HG03565 (cell line): ENCODE measurements at regions not wholly inside any gene's neighbourhood (a gene's known extent, or its start where the extent isn't known, plus 50 kb on each side); places are given as distances from the start of the nearest gene placed in this dataset.

Experiments
- ATAC-seq: cut with Tn5 transposase; IDR thresholded peaks from one replicate; pipeline ENCODE4 v1.9.1; 2021; ENCODE audit warnings: mild to moderate bottlenecking, moderate library complexity; ENCODE audit not compliant: unreplicated experiment

DNA sequence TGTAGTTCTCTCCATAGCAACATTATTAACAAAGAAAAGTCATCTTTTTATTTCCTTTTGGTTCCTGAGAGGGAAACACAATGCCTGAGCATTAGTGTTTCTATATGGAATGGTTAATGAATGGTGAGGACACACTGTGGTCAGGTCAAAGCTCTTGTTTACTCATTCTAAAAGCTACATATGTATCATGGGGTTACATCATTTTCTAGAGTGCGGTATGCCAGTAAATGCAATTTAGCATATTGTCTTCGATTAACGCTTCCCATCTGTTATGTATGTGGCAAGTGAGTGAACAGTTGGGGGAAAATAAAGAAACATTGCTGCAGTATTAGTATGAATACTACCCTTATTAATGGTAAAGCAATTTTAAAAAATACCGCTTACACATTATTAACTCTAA, 1152.2 kb upstream of the SPRY2 start:
- ATAC-seq = no peak

DNA sequence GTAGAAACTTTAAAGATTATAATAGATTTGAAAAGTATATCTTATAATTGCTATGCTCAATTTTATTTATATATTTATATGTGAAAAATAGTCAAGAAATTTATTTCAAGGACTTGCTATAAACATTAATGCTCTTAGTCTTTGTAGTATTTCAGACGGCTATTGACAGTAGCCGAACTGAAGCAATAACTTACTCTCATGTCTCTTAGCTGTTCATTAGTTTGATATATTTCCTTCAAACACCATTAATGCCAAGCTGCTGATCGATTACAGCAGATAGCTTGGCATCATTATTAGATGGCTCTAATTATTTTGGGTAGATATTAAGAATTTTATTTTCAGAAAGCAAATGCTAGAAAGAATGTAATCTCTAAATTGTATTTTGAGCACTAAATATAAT, 1151.5 kb upstream of the SPRY2 start:
- no peak for ATAC-seq

DNA sequence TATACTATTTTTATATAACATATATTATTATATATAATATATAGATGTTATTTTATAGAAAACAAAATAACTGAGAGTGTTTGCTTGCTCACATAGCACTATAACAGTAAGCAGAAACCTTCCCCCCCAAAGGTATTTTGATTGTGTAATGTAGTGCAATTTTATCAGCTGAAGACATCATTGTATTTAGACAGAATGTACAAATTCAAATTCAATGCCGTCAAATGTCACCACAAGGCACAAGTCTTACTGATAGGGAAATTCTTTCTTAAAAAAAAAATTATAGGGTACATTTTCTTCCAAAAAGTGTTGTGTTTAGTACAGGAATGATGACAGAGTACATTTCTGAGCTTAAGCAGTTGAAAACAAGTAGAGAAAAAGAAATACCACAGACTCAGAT, 1147.1 kb upstream of the SPRY2 start:
- ATAC-seq = no peak

DNA sequence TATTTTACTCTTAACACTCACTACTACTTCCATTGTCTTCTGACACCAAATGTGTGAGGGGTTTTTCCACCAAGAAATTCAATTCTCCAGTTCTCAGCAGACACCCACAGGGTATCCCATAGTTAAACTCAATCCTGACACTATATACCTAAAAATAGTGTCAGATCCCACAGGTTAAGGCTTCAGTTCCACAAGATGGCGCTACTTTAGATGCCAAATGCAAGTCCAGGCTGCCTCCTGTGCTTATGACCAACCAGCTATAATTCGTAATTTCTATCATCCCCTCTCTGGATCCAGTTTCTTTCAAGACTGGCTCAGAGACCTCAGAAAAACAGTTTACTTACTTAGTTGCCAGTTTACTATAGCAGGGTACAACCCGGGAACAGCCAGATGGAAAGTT, 1146.2 kb upstream of the SPRY2 start:
- no peak for ATAC-seq

DNA sequence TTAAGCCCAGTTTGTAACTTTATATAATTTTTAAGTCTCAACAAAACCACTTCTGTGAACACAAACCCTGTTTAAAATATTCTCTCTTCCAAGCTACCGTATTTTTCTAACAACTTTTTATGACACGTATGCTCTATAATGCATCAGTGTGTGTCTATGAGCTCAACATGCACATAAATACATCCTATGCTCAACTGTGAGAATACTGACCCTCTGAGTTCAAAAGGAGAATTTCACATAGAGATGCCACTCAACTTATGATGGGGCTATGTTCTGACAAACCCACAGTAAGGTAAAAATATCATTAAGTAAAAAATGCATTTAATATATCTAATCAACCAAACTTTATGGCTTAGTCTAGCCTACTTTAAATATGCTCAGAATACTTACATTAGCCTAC, 1139.7 kb upstream of the SPRY2 start:
- ATAC-seq = no peak

DNA sequence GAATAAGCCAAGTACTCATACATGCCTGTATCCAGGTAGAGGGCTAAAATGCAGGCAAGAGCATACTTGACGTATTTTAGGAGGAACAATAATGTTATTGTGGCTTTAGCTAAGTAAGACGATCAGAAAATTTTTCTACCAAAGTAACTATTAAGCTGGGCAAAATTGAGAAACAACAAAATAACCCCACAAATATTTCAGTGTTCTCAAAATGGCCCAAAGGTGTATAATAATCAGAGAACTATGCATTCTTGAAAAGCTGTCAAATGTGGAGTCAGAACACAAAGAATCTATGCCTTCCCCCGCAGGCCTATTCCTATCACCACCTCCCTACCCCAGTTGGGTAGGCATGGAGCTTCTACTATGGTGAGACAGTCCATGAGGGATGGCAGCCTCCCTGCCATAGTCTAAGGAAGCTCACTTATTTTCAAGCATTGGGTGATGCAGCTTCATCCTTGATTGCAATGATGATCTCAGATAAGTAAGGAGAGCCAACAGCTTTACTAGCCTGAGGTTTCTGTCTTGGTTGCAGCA, 1132.5 kb upstream of the SPRY2 start:
- no peak for ATAC-seq

DNA sequence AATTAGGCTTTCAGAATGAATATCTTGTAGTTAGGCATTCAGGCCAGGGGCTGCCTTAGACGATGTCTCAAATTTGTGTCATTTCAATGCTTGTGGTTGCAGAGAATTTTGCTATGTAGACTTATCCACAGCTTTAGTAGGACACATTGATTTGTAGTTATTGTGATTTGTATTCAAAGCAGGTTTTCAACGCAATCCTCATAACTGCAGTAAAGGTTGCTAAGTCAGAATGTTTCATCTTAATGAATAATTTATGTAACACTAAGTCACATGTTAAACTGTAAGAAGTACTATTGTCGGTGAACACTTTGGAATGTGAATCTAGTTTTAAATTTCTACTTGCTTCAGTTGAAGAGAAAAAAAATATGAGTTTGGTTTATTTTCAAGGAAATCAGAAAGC, 1117.2 kb upstream of the SPRY2 start:
- ATAC-seq = no peak

DNA sequence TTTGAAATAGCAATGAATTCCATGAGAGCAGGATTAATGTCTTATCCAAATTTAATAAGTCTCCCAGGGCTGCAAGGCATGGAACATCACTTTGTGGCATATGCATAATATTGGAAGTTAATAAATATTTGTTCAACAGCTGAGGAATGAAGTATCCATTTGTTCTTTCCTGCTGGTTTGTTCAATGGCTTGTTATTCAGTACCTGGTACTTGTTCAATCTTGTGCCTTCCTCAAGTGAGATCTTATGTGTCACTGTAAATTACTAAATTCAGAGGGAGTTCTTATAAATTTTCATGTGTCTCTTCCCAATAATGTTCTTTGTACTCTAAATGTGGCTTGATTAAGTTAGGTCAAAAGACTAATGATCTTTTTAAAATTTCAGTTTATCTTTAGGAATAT, 1105.5 kb upstream of the SPRY2 start:
- no peak for ATAC-seq

DNA sequence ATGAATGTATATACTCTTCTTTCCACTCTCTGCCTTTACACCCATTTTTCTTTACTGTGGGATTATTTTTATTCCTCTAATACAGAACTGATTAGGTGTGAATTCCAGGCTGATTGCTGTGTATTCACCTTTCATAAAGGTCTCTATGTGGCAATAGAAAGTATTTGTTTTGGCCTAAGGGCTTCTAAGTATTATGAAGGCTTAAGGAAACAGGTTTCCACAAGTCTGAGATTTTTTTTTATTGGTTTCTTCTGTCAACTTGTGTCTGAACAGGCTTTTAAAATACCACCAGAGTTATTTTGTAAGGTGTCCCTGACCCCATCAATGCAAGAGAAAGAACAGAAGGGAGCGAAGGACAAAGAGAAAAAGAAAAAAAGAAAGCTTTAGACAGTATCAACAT, 1102.0 kb upstream of the SPRY2 start:
- no peak for ATAC-seq

DNA sequence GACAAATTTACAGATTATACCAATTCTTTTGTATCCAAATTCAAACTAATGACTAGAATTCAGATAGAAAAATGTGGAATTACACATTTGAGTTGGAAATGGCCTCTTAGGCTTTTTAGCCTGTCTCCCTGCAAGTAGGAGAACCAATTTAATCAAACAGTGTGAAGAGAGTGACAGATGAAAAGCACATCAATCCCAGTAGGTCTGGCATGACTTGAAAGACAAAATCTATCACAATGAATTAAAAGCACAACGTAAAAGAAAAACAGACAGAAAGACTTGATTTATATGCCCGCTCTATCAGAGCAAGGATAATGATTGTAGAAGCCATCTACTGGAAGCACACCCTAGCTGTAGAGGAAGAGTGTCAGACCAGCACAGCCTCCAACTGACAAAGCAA, 1084.4 kb upstream of the SPRY2 start:
- ATAC-seq = no peak

DNA sequence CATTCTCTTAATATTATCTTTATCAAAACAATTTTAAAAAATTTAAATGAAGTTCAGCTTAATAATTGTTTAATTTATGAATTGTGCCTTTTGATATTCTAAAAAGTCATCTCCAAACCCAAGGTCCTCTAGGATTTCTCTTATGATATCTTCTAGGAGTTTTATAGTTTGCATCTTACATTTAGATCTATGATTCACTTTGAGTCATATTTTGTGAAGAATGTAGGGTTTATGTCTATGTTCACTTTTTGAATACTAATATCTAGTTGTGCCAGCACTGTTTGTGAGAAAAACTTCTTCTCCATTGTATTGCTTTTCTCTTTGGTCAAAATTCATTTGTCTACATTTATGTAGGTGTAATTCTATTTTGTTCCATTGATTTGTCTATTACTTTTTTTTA, 1068.4 kb upstream of the SPRY2 start:
- no peak for ATAC-seq

DNA sequence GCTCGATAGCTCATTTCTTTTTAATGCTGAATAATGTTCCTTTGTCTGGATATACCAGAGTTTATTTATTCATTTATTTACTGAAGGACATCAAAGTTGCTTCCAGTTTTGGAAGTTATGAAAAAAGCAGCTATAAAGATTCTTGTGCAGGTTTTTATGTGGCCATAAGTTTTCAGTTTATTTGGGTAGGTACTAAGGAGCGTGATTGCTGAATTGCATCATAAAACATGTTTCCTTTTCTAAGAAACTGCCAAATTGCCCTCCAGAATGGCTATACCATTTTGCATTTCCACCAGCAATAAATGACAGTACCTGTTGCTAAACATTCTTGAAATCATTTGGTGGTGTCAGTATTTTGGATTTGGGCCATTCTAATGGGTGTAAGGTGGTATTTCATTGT, 1067.7 kb upstream of the SPRY2 start:
- ATAC-seq = no peak

DNA sequence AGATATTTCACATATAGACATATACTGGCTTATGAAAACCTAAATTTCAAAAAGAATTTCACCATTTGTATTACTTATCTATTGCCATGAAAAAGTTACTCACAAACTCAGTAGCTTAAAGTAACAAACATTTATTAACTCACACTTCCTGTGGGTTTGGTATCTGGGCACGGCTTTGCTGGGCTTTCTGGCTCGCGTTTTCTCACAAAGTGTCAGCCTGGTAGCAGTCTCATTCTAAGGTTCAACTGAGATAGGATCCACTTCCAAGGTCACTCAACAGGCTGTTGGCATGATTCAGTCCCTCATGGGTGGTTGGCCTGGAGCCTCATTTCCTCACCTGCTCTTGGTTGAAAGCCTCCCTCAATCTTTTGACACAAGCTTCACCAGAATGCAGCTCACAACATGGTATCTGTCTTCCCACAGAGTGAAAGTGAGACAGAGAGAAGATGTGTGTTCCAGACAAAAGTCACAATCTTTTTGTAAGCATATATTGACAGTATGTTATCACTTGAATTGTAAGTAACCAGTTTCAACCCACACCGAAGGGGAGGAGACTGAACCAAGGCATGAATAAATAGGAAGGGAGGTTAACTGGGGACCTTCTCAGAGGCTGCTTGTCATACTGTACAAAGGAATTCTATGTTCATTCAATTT, 1065.8 kb upstream of the SPRY2 start:
- ATAC-seq = peak; percentile 55

DNA sequence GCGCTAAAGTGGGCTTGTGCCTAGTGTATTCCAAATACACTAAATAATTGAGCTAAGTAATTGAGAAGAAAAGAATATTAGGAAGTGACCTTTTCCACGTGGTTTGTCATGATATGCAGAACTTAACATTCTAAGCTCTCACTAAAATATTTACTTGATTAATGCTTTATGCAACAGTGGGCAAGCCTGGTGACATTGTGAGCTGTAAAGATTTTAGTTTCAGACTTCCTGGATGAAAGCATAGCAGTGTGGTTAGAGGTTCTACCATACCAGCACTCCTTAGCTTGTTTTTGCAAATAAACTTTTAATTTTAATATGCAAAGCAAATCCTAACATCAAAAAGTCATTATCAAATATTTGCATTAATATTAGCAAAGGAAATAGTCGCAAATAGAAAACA, 1065.1 kb upstream of the SPRY2 start:
- ATAC-seq = no peak

DNA sequence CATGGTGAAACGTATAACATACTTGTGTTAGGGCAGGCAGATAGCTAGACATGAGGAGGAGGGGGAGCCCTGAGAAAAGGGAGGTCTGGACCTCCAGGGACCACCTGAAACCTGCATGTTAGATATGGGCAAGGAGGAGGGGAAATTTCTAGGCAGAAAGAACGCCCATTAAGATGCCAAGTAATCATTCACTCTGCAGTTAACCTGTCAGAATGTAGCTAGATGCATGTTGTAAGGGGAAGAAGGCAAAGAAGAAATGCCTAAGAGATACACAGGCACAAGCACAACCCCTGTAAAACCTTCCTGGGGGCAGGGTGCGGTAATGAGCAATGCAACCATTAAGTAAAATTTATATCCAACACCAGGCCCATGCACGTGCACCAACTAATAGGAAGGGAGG, 1055.3 kb upstream of the SPRY2 start:
- ATAC-seq = no peak

DNA sequence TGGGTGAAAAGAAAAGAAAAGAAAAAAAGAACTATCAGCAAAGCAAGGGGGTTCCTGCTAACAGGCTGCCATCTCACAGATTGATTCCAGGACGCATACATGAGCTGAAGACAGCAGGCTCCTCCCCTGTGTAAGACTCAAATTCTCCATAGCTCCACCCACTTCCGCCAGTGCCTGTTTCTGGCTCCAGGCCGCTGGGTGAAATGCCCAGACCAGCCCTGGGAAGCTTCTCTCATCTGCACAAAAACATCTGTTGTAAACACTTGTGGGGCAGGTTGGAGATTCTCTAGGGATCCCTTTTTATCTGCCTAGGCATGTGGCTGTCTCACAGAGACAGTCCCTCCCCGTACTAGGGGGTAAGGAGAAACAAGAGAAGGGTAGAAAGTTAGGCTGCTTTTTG, 1054.4 kb upstream of the SPRY2 start:
- ATAC-seq = no peak

DNA sequence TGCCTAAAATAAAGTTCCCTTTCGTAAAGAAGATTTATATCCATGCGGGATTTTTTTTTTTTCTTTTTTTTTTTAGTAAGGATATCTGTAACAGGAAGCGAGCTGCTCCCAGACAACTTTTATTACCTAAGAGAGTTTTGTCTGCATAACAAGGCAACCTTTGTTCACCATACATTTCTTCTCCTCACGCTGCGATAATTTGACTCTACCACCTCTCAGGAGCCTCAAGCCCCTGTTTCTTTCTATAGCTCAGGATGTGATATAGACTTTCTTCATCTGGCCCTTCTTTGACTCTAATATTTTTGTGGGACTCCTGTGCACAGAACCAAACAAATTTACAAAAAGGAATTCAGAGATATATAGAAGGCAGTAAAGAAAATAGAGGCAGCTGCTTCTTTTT, 1053.7 kb upstream of the SPRY2 start:
- no peak for ATAC-seq

DNA sequence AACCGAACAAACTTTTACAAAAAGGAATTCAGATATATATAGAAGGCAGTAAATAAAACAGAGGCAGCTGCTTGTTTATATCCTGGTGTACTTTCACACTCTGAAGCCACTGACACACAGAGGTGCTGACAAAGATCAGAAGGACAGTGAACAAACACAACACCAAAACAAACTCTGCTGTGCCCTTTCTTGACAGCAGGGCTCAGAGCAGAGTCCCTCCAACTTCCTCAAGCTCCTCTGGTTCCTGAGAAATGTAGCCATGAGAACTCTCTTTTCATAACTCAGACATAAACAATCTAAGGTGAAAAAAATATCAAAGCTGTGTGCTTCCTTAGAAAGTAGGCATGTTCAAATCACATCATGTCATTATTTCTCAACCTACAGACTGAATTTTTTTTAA, 1052.8 kb upstream of the SPRY2 start:
- ATAC-seq = no peak

DNA sequence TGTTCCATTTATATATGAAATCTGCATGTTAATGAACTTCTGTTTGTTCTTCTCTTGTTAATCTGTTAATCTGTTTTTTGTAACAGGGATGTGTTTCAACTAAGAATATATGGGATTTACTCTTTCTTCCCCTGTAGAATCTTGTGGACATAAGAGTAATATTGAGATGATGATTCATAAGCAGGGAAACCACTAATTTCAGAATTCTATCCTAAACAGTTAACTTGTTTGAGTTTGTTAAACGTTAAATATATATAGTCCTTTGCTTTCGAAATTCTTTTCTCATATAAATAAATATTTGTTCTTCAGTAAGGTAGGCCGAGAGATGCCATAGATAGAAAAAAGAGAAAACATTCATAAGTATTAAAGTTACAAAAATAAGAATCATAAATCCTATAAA, 1052.2 kb upstream of the SPRY2 start:
- no peak for ATAC-seq

DNA sequence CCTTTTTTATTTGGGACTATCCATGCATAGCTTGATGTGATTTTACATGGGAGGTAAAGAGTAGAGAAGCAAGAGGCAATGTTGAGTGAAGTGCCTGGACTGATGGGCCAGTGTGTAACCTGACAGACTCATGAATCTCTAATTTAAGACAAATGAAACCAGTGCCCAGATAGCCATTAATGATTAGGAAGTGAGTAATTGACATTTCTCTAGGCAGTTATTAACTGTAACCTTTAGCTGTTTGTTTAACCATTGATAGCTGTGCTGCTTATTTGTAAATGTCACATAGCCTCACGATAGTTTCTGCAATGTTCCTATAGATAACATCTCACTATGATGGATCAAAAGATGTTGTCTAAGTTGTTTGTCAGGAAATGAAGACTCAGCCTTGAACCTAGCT, 1047.5 kb upstream of the SPRY2 start:
- no peak for ATAC-seq

DNA sequence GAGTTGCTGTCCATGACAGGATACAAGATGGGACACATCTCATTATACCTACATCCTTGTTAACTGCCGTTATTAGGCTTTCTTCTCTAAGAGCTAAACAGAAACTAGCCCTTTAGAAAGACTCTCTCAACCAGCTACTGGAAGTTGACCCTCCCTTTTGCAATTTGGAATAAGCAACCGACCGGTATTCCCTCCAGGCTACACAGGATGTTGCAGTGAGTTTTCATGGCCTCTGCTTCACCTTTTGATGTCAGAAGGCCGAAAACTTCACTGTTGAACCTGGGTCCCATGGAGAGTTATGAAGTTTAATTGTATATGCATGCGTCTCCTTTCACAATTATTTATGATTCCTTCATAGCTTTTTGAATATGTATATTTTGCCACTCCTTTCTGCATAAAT, 1042.5 kb upstream of the SPRY2 start:
- ATAC-seq = no peak

DNA sequence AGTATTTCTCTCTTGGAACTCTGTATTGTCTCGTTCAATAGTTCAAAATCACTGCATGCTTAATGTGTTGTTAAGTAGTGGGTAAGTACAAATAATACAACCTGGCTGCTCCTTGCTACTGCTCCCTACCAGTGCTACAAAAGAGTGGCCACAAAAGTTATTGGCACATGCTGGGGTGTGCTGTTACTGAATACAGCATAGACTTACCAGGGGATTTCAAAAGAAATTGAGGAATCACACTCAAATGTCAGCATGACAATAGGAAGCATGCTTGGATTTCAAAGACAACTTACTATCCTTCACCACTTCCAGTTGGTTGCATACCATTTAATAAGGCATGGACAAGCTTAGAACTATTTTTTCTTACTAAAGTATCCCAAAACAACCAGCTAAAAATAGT, 1041.3 kb upstream of the SPRY2 start:
- no peak for ATAC-seq

DNA sequence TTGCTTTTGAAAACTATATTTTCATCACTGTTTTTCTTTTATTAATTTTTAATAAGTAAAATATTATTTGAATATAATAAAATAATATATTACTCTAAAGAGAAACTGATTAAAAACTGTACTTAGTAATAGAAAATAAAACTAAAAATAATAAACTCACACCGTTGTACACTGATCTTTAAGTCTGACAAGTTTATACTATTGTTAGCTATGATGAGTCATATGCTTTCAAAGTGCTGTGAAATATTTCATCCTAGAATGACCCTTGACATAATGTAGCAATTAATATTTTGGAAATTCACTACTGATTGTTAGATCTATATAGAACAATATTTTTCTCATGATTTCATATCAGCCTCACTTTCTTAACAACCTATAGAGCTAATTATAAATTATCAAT, 1040.6 kb upstream of the SPRY2 start:
- ATAC-seq = no peak
